22Rv1 (cell line): ENCODE measurements at regions not wholly inside any gene's neighbourhood (a gene's known extent, or its start where the extent isn't known, plus 50 kb on each side); places are given as distances from the start of the nearest gene placed in this dataset.

ENCODE experiments used
- ZFX ChIP-seq: fragments of 450-650 bp; IDR thresholded peaks from 2 replicates; pipeline ENCODE4 v1.6.1; 2017; ENCODE audit warnings: antibody characterized with exemption, borderline replicate concordance
- TF ChIP-seq, protein P1 (sequence below): fragments of 450-650 bp; IDR thresholded peaks from 2 replicates; pipeline ENCODE4 v1.5.1; 2017; ENCODE audit warnings: mild to moderate bottlenecking

DNA sequence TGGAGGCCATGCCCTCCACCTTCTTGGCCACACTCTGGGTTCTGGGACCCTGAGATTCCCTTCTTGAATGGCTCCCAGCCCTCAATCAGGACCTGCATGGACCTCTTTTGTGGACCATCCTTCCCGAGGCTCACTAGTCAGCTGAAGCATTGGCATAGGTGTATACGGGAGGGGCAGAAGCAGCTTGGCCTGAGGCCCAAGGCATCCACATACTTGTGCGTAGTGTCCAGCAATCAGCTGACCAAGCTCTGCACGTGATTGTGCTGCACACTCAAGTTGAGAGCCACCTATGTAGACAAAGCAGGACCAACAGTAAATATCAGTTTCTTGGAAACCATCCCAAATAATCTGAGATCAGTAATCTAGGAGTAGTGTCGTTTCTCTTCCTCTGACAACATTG is 119.6 kb downstream of the INSIG2 start:
- TF ChIP-seq, protein P1, sequence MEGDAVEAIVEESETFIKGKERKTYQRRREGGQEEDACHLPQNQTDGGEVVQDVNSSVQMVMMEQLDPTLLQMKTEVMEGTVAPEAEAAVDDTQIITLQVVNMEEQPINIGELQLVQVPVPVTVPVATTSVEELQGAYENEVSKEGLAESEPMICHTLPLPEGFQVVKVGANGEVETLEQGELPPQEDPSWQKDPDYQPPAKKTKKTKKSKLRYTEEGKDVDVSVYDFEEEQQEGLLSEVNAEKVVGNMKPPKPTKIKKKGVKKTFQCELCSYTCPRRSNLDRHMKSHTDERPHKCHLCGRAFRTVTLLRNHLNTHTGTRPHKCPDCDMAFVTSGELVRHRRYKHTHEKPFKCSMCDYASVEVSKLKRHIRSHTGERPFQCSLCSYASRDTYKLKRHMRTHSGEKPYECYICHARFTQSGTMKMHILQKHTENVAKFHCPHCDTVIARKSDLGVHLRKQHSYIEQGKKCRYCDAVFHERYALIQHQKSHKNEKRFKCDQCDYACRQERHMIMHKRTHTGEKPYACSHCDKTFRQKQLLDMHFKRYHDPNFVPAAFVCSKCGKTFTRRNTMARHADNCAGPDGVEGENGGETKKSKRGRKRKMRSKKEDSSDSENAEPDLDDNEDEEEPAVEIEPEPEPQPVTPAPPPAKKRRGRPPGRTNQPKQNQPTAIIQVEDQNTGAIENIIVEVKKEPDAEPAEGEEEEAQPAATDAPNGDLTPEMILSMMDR: no peak
- TF ChIP-seq ZFX: no peak
